ENCODE measurements at regions not wholly inside any gene's neighbourhood (a gene's known extent, or its start where the extent isn't known, plus 50 kb on each side); places are given as distances from the start of the nearest gene placed in this dataset.
"Not testable (repeated sequence)": the region's sequence is repeated elsewhere in the genome, so short reads cannot be mapped to it uniquely, and the experiment has no call there.

DNA sequence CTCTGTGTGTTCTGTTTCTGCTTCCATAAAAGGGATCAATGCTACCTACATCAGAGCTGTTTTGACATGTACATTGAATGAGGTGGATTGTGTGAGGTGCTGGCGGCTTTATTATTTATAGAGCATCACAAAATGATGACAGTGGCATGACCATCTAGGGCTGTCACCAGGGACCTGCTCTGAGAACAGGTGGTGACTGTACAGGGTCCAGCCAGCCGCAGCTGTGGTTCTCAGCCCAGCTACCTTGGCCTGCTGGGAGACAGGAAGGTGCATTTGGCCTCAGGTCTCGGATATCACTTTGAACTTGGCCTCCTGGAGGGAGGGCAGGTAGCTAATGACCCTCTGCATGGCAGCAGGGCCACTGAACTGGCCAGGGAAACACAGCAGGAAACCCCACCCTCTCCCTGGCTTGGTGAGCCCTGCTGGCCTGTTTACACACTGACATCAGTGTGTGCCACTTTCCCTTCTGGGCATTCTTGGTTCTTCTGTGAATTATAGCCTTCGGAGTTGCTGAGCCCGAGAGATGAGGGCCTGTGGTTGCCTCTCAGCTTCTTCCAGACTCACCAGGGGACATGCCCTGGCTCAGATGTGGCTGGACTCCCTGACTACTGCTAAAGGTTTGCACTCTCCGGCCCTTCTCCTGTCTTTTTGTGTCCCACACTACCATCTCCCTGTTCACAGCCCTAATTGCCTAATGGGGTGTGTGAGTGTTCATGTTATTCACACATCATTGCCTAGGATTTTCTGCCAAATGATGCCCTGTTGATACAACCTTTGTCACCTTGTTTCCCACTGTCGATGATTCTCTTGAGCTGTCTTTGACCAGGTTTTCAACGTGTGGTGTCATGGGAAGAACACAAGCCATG, 109.2 kb upstream of the RAB12 start:
- no peak for DNase-seq (ENCODE audit: low spot score)

DNA sequence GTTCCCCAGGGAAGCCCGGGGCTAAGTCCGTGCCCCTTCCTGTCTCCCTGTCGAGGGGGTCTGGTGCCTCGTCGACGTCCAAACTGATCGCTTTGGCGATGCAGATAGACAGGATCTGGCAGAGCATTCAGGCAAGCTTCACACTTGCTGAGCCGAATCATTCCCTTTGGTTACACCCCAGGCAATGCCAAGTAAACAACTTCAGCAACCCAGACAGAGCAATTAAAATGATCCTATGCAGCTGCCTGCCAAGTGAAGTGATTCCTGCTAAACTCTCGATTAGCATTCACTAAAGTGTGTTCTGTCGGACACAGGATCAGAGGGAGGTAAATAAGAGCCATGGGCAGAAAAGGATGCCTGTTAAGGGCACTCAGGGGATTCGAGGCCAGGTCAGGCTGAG, 108.2 kb upstream of the RAB12 start:
- no peak for DNase-seq (ENCODE audit: low spot score)

DNA sequence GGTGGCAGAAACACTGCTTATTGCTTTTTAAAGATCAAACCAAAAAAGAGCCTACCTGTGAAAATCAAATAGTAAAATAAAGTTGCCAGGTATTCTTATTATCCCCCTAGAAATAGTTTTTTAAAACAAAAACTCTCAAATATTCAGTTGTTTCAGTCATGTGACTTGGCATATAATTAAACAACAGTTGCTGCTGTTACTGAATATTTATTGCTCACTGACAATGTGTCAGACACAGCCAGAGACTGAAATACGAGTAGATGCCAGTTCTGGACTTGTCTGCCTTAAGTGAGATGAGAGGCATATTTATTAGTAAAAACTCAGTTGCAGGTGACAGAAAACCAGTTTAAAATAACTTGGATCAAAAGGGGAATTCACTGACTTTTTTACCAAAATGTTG, 106.0 kb upstream of the RAB12 start:
- DNase-seq (ENCODE audit: low spot score), result no peak

- DNase-seq (ENCODE audit: low spot score), result no peak
Measured at GRCh38 chr18:8504424-8504823, 104.8 kb upstream of the RAB12 start.

- no peak for DNase-seq (ENCODE audit: low spot score)
Measured at GRCh38 chr18:8504880-8505435, 104.3 kb upstream of the RAB12 start.

- no peak for DNase-seq (ENCODE audit: low spot score)
Measured at GRCh38 chr18:8506251-8507049, 102.8 kb upstream of the RAB12 start.

DNA sequence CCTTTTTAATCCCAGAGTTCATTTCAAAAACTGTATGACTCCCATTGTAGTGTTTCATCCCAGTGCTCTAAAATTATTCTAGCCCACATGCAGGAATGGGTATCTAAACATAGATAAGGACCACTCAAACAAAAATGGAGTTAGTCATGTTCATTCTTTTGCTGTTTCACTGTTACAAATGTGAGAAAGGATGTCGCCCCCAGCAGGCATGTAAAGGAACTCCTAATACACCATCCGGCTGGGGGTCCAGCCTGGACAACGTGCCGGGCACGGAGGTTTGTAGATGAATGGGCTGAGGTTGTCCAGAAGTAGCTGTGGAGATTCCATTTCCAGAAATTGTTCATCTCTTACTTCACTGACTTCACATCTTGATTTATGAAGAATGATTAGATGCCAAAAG, 101.9 kb upstream of the RAB12 start:
- DNase-seq (ENCODE audit: low spot score), result no peak

DNA sequence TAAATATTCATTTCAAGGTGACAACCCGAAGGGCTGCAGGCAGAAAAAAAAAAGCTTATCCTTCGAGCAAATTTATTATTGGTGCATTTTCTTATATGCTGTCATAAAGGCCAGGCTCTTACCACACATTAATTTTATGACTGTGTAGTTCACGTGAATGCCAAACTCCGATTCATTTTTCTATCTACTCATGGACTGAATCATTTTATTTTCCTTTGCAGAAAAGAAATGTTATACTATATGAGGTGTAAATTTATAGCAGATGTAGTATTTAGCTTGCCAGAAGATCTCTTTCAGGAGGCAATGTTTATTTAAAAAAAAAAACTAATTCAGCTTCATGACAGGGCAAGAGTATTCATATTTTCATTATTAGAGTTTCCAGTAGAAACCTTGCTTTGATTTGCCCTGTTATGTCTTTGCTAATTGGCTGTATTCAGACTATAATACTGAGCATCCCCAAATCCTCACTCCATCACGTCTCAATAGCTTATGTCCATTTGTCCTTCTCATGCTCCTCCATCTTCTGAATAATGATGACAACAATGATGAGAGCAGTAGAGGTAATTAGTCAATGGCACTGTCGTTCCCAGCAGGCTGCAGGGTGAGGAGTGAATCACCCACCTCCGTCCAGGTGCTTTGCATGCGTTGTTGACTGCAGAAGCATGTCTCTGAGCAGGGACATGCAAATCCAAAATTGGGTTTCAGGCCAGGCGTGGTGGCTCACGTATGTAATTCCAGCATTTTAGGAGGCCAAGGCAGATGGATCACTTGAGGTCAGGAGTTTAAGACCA, 101.1 kb upstream of the RAB12 start:
- no peak for DNase-seq (ENCODE audit: low spot score)

GRCh38 chr18:8513249-8513648, 96.0 kb upstream of the RAB12 start:
- no peak for DNase-seq (ENCODE audit: low spot score)

DNA sequence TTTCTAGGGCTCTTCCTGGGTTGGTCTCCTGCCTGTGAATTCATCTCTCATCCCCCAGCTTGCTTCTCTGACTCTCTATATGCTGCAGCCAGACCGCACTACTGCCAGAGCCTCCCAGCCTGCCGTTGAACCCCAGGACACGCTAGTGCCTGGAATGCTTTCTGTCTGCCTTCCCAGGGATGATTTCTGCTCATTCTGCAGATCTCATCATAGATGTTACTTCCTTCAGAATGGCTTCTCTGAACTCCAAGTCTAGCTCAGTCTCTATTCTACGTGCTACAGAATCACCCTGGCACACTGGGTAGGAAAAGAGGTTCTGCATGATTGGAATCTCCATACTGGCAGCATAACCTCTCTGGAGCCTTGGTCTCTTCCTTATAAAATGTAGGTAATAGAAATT, 94.8 kb upstream of the RAB12 start:
- DNase-seq (ENCODE audit: low spot score), result no peak

- DNase-seq (ENCODE audit: low spot score), result no peak
Measured at GRCh38 chr18:8515142-8515865, 93.9 kb upstream of the RAB12 start.

DNA sequence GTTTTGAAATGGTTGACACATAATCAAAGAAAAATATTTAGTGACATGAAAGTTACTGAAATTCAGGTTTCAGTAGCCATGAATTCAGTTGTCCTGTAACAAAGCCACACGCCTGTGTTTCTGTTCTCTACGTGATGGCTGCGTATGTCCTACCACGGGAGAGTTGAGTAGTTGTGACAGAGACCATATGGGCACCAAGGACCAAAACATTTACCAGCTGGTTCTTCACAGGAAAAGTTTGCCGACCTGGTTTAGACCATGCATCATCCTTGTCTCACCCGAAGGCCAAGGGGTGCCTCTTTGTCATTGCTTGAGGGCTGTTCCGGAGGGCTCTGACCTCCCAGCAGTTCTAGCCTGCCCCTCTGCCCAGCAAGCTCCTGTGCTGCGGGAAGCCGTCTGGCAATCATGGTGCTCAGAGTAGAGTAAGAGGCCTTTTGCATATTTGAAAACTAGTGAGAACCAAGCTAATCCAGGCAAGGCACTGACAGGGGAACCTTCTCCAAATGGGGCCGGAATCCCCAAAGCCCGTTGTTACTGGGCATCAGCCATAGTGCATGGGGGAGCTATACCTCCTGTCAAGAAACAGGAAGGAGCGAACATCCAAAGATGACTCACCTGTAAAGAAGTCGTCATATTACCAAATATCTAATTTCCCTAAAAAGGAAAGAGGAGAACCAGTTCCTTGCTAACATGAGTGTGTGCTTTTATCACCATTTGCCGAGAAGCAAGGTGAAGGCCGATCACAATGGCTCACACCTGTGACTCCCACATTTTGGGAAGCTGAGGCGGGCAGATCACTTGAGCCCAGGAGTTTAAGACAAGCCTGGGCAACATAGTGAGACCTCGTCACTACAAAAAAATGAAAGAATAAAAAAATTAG, 92.6 kb upstream of the RAB12 start:
- DNase-seq (ENCODE audit: low spot score), result no peak

GRCh38 chr18:8517276-8517675, 92.0 kb upstream of the RAB12 start:
- no peak for DNase-seq (ENCODE audit: low spot score)

- DNase-seq (ENCODE audit: low spot score), result no peak
Measured at GRCh38 chr18:8519102-8519501, 90.1 kb upstream of the RAB12 start.

DNA sequence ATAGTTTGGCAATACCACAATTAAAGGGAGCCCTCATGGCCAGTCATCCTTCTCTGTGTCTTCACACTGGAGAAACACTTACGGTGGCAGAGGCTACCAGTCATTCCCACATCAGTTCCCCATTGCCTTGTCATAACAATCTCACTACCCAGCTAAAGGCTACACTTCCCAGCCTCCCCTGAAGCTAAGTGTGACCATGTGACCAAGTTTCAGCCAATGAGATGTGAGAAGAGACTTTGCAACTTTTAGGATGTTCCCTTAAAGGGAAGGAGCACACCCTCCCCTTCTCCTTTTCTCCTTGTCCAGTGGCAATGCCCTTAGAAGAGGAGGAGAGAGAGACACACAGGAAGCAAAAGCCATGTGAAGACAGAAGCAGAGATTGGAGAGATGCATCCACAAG, 89.0 kb upstream of the RAB12 start:
- no peak for DNase-seq (ENCODE audit: low spot score)

- no peak for DNase-seq (ENCODE audit: low spot score)
Measured at GRCh38 chr18:8522756-8523155, 86.5 kb upstream of the RAB12 start.

GRCh38 chr18:8525692-8526091, 83.5 kb upstream of the RAB12 start:
- DNase-seq (ENCODE audit: low spot score), result no peak

DNA sequence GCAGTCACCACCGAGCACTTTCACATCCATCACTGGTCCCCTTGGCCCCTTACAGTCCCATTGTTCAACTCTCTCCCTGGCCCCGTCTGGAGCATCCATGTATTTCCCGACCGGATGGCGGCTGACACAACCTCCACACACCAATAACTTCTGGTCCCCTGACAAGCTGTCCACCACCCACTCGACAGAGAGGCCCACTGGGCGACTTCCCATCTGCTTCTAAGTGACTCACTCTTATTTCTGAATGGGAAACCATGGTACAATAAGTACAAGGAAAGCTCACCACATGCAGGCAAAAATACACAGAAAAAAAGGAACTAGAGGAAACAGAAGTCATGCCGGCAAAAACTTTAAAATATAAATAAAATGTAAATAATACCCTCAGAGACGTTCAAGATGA, 82.9 kb upstream of the RAB12 start:
- DNase-seq (ENCODE audit: low spot score), result no peak

GRCh38 chr18:8529609-8530008, 79.6 kb upstream of the RAB12 start:
- DNase-seq (ENCODE audit: low spot score), result no peak

- not testable (repeated sequence) for DNase-seq (ENCODE audit: low spot score)
Measured at GRCh38 chr18:8531084-8531483, 78.2 kb upstream of the RAB12 start.

GRCh38 chr18:8536231-8536630, 73.0 kb upstream of the RAB12 start:
- DNase-seq (ENCODE audit: low spot score), result no peak

Measured in CD4-positive, alpha-beta T cell treated with Interleukin-15 for 4 hours (primary cell).